GM12878 (cell line): ENCODE measurements at regions not wholly inside any gene's neighbourhood (a gene's known extent, or its start where the extent isn't known, plus 50 kb on each side); places are given as distances from the start of the nearest gene placed in this dataset.

ENCODE experiments used
- BCL11A ChIP-seq: IDR thresholded peaks from 2 replicates; pipeline ENCODE4 v1.6.1; 2011; ENCODE audit warnings: low read depth, low read length
- EED ChIP-seq: sonication (generic); IDR thresholded peaks from 2 replicates; pipeline ENCODE4 v1.6.1; 2016; ENCODE audit warnings: antibody characterized with exemption, low read depth
- HCFC1 ChIP-seq: fragments of 150-350 bp; IDR thresholded peaks from 2 replicates; pipeline ENCODE4 v1.6.1; 2014; ENCODE audit warnings: low read length
- HDAC2 ChIP-seq: fragments of 200-600 bp; sonication (generic); IDR thresholded peaks from 2 replicates; pipeline ENCODE4 v1.6.1; 2017
- MTA3 ChIP-seq: IDR thresholded peaks from 2 replicates; pipeline ENCODE4 v1.6.1; 2012; ENCODE audit warnings: low read length, inconsistent platforms, borderline replicate concordance
- NBN ChIP-seq: fragments of 450-650 bp; IDR thresholded peaks from 2 replicates; pipeline ENCODE4 v1.6.1; 2016
- ZBTB4 ChIP-seq: fragments of 450-650 bp; formaldehyde crosslinking; IDR thresholded peaks from 2 replicates; pipeline ENCODE4 v1.4.0; 2022; ENCODE audit warnings: mild to moderate bottlenecking, moderate library complexity
- ZNF274 ChIP-seq: IDR thresholded peaks from one replicate; pipeline ENCODE4 v1.8.0; 2011; ENCODE audit not compliant: insufficient read length, insufficient read depth
- ZNF622 ChIP-seq: fragments of 450-650 bp; IDR thresholded peaks from 2 replicates; pipeline ENCODE4 v1.6.1; 2017; ENCODE audit warnings: mild to moderate bottlenecking, inconsistent platforms
- TF ChIP-seq, protein P1 (sequence below): fragments of 450-650 bp; formaldehyde crosslinking; IDR thresholded peaks from 2 replicates; pipeline ENCODE4 v1.4.0; 2020; ENCODE audit warnings: mild to moderate bottlenecking, moderate library complexity
- TF ChIP-seq, protein P2 (sequence below): fragments of 450-650 bp; IDR thresholded peaks from 2 replicates; pipeline ENCODE4 v1.6.1; 2017; ENCODE audit warnings: antibody characterized with exemption, mild to moderate bottlenecking, moderate library complexity

GRCh38 chr2:145818890-145819504 lies 1299.1 kb upstream of the ZEB2 start (continued):
- TF ChIP-seq ZBTB4 (CRISPR knock-in tag) (no peak), HDAC2 (no peak), MTA3 (no peak), ZNF622 (no peak), EED (no peak), BCL11A (no peak), ZNF274 (no peak), NBN (no peak), HCFC1 (no peak)
- TF ChIP-seq, protein P1, sequence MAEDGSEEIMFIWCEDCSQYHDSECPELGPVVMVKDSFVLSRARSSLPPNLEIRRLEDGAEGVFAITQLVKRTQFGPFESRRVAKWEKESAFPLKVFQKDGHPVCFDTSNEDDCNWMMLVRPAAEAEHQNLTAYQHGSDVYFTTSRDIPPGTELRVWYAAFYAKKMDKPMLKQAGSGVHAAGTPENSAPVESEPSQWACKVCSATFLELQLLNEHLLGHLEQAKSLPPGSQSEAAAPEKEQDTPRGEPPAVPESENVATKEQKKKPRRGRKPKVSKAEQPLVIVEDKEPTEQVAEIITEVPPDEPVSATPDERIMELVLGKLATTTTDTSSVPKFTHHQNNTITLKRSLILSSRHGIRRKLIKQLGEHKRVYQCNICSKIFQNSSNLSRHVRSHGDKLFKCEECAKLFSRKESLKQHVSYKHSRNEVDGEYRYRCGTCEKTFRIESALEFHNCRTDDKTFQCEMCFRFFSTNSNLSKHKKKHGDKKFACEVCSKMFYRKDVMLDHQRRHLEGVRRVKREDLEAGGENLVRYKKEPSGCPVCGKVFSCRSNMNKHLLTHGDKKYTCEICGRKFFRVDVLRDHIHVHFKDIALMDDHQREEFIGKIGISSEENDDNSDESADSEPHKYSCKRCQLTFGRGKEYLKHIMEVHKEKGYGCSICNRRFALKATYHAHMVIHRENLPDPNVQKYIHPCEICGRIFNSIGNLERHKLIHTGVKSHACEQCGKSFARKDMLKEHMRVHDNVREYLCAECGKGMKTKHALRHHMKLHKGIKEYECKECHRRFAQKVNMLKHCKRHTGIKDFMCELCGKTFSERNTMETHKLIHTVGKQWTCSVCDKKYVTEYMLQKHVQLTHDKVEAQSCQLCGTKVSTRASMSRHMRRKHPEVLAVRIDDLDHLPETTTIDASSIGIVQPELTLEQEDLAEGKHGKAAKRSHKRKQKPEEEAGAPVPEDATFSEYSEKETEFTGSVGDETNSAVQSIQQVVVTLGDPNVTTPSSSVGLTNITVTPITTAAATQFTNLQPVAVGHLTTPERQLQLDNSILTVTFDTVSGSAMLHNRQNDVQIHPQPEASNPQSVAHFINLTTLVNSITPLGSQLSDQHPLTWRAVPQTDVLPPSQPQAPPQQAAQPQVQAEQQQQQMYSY (CRISPR knock-in tag), result no peak
- TF ChIP-seq, protein P2, sequence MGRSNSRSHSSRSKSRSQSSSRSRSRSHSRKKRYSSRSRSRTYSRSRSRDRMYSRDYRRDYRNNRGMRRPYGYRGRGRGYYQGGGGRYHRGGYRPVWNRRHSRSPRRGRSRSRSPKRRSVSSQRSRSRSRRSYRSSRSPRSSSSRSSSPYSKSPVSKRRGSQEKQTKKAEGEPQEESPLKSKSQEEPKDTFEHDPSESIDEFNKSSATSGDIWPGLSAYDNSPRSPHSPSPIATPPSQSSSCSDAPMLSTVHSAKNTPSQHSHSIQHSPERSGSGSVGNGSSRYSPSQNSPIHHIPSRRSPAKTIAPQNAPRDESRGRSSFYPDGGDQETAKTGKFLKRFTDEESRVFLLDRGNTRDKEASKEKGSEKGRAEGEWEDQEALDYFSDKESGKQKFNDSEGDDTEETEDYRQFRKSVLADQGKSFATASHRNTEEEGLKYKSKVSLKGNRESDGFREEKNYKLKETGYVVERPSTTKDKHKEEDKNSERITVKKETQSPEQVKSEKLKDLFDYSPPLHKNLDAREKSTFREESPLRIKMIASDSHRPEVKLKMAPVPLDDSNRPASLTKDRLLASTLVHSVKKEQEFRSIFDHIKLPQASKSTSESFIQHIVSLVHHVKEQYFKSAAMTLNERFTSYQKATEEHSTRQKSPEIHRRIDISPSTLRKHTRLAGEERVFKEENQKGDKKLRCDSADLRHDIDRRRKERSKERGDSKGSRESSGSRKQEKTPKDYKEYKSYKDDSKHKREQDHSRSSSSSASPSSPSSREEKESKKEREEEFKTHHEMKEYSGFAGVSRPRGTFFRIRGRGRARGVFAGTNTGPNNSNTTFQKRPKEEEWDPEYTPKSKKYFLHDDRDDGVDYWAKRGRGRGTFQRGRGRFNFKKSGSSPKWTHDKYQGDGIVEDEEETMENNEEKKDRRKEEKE, result no peak
